Activated T-helper 1 cell treated with anti-CD3 and anti-CD28 coated beads, Interleukin-12 subunit alpha, Interleukin-12 subunit beta, Interleukin-2, Interleukin-4 antibody, amounts not matched to agents 30 ng/mL and 10 ng/mL and 1 ng/mL, durations not matched to agents 14 hours and 24 hours and 36 hours (primary cell): ENCODE measurements at regions not wholly inside any gene's neighbourhood (a gene's known extent, or its start where the extent isn't known, plus 50 kb on each side); places are given as distances from the start of the nearest gene placed in this dataset.

Experiments used
- DNase-seq: peaks from one replicate; pipeline ENCODE4 v3.0.0; 2021; ENCODE audit warnings: low spot score
- H3K27ac Mint-ChIP-seq: one replicate; pipeline ENCODE4 v1.8.0; 2021; ENCODE audit warnings: mild to moderate bottlenecking, mixed read lengths
- H3K27me3 Mint-ChIP-seq: one replicate; pipeline ENCODE4 v1.8.0; 2022; ENCODE audit warnings: mild to moderate bottlenecking, moderate library complexity, mixed read lengths; ENCODE audit not compliant: insufficient read depth
- H3K36me3 Mint-ChIP-seq: one replicate; pipeline ENCODE4 v1.8.0; 2021; ENCODE audit warnings: low read depth, mixed read lengths
- H3K4me1 Mint-ChIP-seq: one replicate; pipeline ENCODE4 v1.8.0; 2021; ENCODE audit warnings: low read depth, mixed read lengths
- H3K4me3 Mint-ChIP-seq: one replicate; pipeline ENCODE4 v1.8.0; 2021; ENCODE audit warnings: mild to moderate bottlenecking, moderate library complexity, mixed read lengths
- H3K9me3 Mint-ChIP-seq: one replicate; pipeline ENCODE4 v1.8.0; 2021; ENCODE audit warnings: mixed read lengths
- intact Hi-C: fragments of 100-400 bp; cut with micrococcal nuclease; formaldehyde crosslinking; loops from one replicate; pipeline ENCODE4 v1.15.1; 2024

DNA sequence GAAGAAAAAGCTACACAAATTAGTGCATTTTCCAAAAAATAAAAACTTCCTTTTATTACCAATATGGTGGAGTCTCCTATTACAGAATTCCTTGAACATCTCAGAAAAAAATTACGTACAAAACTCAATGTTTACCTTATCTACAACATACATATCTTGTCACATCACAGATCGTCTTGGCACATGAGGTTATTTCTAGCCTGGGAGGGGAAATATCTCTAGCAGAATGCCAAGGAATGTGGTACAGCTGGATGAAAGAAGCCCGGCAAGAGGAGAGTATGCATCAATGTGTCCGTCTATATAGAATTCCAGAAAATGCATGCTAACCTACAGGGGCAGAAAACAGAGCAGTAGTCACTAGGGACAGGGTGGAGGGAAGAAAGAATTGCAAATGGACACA, 443.8 kb downstream of the ZSWIM6 start:
- DNase-seq: no peak
- Mint-ChIP-seq H3K9me3 (no peaks in the 10 kb centered on the region), H3K27me3 (peaks cover 5% of the 10 kb centered on the region), H3K4me3 (no peak overlapping the region), H3K4me1 (no peaks in the 10 kb centered on the region), H3K27ac (no peak overlapping the region), H3K36me3 (no peaks in the 10 kb centered on the region)
- intact Hi-C loops: no loop called here

DNA sequence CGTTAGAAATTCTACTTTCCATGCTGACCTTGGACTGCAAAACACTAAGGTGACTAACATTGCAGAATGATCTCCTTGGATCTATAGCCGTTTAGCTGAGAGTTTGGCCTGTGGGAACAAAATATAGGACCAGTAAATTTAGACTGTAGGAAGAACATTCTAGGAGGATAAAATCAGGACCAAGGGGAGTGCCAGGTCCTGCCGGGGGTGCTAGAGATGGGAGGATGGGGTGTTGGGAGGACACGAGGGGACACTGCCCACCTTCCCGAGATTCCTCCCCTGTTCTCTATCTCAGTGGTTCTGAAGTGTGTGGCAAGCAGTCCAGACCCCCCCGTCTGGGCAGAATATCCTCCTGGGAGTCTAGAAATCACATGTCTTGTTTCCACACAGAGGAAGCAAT, 445.2 kb downstream of the ZSWIM6 start:
- H3K9me3 Mint-ChIP-seq: no peaks in the 10 kb centered on the region
- intact Hi-C loops: no loop called here
- H3K27ac Mint-ChIP-seq: no peak overlapping the region
- DNase-seq: no peak
- no peaks in the 10 kb centered on the region for H3K4me1 Mint-ChIP-seq
- H3K36me3 Mint-ChIP-seq: no peaks in the 10 kb centered on the region
- H3K4me3 Mint-ChIP-seq: no peak overlapping the region
- H3K27me3 Mint-ChIP-seq: peaks cover 5% of the 10 kb centered on the region

DNA sequence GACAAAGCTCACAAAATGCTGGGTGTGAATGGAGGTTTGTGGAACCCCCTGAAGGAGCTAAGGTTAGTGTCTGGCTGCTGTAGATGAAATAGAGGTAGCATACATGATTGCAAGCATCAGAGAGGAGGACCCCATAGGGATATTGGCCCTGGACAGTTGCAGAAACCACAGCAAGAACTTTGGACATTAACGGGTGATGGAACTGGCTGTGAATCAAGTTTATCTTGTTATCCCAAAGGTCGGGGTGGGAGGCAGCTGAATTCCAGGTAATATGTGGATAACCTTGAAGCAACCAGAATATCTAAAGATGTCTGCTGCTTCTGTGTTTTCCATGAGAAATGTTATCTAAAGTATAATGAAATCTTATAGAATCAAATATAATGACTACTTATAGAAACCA, 447.7 kb downstream of the ZSWIM6 start:
- Mint-ChIP-seq H3K27me3 (peaks cover 5% of the 10 kb centered on the region), H3K4me1 (no peaks in the 10 kb centered on the region), H3K4me3 (no peak overlapping the region), H3K27ac (no peak overlapping the region), H3K9me3 (no peaks in the 10 kb centered on the region), H3K36me3 (no peaks in the 10 kb centered on the region)
- intact Hi-C loops: no loop called here
- DNase-seq: no peak

DNA sequence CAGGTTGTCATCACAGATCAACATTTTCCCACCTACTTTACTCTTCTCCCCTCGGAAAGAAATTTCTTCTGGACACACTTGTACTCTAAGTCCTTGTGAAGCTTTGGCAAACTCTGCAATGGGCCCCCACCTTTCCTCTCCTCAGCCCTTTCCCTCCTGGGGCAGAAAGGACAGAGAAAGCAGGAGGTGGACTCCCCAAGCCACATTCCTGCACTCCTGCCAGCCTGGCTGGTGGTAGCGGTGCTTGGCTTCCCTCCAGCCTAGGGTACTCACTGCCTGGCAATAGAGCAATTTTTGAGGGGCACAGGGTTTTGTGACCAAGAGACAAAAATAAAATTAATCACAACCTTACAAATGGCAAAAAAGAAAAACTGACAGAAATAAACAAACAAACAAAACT, 451.4 kb downstream of the ZSWIM6 start:
- Mint-ChIP-seq H3K4me1 (no peaks in the 10 kb centered on the region), H3K9me3 (no peaks in the 10 kb centered on the region), H3K36me3 (no peaks in the 10 kb centered on the region), H3K27ac (no peak overlapping the region), H3K27me3 (peaks cover 3% of the 10 kb centered on the region), H3K4me3 (no peak overlapping the region)
- DNase-seq: no peak
- intact Hi-C loops: no loop called here

DNA sequence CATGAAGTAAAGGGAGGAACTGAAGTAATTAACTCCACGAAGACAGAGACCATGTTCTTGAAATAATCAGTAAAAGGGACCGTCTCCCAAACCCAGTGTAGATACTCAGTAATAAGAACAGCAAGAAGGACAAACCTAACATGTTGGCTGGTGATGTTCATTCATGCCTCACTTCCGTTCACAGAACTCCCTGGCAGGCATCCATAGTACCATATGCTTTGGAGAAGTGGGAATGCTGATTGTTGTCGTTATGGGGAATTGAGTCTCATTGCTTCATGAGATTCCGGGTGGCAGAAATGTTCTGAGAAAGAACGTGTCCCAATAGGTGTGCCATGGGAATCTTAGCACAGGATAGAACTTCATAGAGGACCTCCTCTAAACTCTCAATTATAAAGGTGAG, 452.3 kb downstream of the ZSWIM6 start:
- H3K27ac Mint-ChIP-seq: no peak overlapping the region
- DNase-seq: no peak
- peaks cover 3% of the 10 kb centered on the region for H3K27me3 Mint-ChIP-seq
- no peaks in the 10 kb centered on the region for H3K36me3 Mint-ChIP-seq
- H3K4me3 Mint-ChIP-seq: no peak overlapping the region
- intact Hi-C loops: no loop called here
- no peaks in the 10 kb centered on the region for H3K9me3 Mint-ChIP-seq
- no peaks in the 10 kb centered on the region for H3K4me1 Mint-ChIP-seq

DNA sequence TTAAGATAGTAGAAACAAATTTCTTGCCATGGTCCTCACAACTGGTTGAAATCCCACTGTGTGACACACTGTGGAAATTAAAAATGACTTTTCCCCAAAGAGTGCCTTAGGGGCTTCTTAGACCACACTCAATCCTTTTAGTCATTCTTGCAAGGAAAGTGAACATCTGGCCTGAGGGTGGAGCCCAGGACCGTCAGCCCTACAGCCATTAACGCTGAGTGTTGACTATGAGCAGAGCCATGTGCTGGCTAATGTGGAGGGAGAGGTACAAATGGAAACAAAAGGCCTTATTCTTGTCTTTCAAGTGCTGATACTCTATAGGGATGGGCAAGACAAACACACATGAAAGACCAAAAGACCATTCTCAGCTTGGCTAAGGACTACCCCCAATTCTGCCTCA, 456.5 kb downstream of the ZSWIM6 start:
- H3K27me3 Mint-ChIP-seq: no peaks in the 10 kb centered on the region
- intact Hi-C loops: no loop called here
- no peaks in the 10 kb centered on the region for H3K4me1 Mint-ChIP-seq
- no peaks in the 10 kb centered on the region for H3K9me3 Mint-ChIP-seq
- H3K4me3 Mint-ChIP-seq: no peak overlapping the region
- DNase-seq: no peak
- no peaks in the 10 kb centered on the region for H3K36me3 Mint-ChIP-seq
- no peak overlapping the region for H3K27ac Mint-ChIP-seq

DNA sequence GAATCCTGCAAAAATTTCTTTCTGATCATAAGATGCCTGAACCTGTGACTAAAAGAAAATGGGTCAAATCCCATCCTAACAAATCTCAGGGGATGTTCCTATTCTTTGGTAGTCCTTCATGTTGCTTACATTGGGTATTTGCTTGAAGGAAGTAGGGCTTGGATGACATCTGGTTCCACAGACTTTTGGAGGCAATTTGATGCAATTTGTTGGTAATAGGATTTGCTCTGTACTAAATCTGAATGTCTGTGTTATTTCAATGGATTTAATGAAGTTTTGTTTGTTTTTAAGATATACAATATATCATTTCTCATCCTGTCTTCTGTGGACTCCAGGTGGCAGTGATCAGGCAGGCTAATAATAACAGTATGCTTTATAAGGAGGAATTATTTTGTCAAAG, 457.9 kb downstream of the ZSWIM6 start:
- intact Hi-C loops: no loop called here
- DNase-seq: no peak
- no peaks in the 10 kb centered on the region for H3K4me1 Mint-ChIP-seq
- H3K36me3 Mint-ChIP-seq: no peaks in the 10 kb centered on the region
- H3K9me3 Mint-ChIP-seq: no peaks in the 10 kb centered on the region
- H3K27me3 Mint-ChIP-seq: no peaks in the 10 kb centered on the region
- no peak overlapping the region for H3K4me3 Mint-ChIP-seq
- no peak overlapping the region for H3K27ac Mint-ChIP-seq

DNA sequence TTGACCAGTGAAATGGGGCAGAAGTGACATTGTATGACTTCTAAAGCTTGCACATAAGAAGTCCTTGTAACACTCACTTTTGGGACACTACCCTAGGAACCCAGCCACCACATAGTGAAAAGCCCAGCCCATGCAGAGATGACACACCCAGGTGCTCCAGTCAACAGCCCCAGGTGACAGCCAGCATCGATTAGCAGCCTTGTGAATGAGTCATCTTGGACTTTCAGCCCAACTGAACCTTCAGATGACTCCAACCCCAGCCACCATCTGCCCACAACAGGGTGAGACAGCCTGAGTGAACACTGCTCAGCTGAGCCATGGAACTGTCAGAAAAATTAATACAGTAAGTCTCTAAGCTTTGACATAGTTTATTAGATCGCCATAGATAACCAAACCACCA, 458.6 kb downstream of the ZSWIM6 start:
- Mint-ChIP-seq H3K9me3 (no peaks in the 10 kb centered on the region), H3K27me3 (no peaks in the 10 kb centered on the region), H3K4me3 (no peak overlapping the region), H3K36me3 (no peaks in the 10 kb centered on the region), H3K4me1 (no peaks in the 10 kb centered on the region), H3K27ac (no peak overlapping the region)
- DNase-seq: no peak
- intact Hi-C loops: no loop called here

DNA sequence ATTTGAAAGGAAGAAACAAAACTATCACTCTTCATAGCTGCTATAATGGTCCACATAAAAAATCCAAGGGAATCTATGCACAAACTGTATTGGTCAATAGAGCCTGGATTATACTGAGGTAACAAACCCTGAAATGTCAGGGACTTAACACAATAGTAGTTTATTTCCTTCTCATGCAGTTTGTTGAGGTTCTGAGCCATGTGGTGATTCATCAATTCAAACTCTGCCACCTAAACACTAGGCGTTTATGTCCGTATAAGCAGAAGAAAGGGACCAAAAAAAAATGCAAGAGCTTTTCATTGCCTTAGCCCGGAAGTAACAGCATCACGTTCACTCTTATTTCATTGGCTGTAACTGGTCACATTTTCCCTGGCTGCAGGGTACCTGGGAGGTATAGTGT, 464.7 kb downstream of the ZSWIM6 start:
- intact Hi-C loops: no loop called here
- no peak overlapping the region for H3K27ac Mint-ChIP-seq
- H3K27me3 Mint-ChIP-seq: no peaks in the 10 kb centered on the region

DNA sequence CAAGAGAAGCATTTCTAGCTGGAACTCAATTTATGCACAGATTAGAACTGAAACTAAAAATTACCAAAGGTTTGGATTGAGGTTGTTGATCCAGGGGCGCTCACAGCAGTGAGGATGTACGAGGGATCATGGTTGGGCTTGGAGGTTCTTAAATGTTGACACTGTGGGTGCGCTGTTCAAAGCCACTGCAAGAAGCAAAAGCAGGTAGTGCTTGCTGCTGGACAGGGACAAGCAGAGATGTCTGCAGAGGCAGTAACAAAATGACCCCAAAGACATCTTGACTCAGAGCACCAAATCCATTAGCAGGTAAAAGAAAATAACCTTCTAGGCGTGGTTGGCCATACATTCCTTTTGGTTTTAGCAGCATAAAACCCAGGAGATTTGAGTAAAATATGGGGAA, 468.4 kb downstream of the ZSWIM6 start:
- DNase-seq: no peak
- H3K36me3 Mint-ChIP-seq: no peaks in the 10 kb centered on the region
- no peaks in the 10 kb centered on the region for H3K27me3 Mint-ChIP-seq
- H3K27ac Mint-ChIP-seq: no peak overlapping the region
- no peaks in the 10 kb centered on the region for H3K4me1 Mint-ChIP-seq
- intact Hi-C loops: no loop called here
- H3K9me3 Mint-ChIP-seq: no peaks in the 10 kb centered on the region
- H3K4me3 Mint-ChIP-seq: no peak overlapping the region

More for the DNA sequence above, 464.7 kb downstream of the ZSWIM6 start:
- H3K9me3 Mint-ChIP-seq: no peaks in the 10 kb centered on the region
- H3K4me1 Mint-ChIP-seq: no peaks in the 10 kb centered on the region
- H3K4me3 Mint-ChIP-seq: no peak overlapping the region
- no peak for DNase-seq
- no peaks in the 10 kb centered on the region for H3K36me3 Mint-ChIP-seq

DNA sequence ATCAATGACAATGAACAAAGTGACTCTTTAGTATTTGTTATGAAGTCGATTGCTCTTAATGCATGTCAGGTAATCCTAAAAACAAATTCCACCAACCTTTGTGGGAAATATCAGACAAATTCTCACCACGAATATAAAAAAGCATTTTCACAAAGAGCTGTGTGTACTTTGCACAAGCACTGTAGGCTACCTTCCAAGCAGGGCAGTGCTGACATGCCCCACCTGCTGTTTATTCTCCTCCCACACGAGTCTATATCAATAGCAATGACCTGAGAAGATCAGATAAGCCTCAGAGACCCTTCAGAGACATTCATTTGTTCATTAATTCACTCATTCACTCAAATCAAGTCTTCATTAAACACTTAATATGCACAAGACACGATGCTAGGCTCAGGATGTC, 469.1 kb downstream of the ZSWIM6 start:
- DNase-seq: no peak
- no peak overlapping the region for H3K27ac Mint-ChIP-seq
- H3K27me3 Mint-ChIP-seq: no peaks in the 10 kb centered on the region
- H3K4me3 Mint-ChIP-seq: no peak overlapping the region
- no peaks in the 10 kb centered on the region for H3K9me3 Mint-ChIP-seq
- H3K36me3 Mint-ChIP-seq: no peaks in the 10 kb centered on the region
- intact Hi-C loops: no loop called here
- no peaks in the 10 kb centered on the region for H3K4me1 Mint-ChIP-seq

DNA sequence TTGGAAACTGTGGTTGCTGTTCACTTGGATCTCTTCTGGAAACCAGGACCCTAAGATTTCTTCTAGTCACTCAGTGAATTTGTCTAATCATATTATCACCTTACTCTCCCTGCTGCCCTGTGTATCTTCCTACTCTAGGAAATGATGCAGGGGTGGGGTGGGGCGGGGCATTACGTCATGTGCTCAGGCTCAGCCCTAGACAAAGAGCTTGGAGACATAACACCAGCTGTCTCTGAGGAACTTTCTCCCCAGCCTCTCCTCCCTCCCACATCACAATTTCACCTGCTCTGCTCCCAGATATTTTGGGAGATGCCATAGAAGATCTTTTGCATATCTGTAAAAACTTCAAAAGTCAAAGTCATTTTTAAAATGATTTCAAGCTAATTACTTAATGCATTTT, 470.4 kb downstream of the ZSWIM6 start:
- H3K4me3 Mint-ChIP-seq: no peak overlapping the region
- intact Hi-C loops: no loop called here
- no peaks in the 10 kb centered on the region for H3K4me1 Mint-ChIP-seq
- H3K36me3 Mint-ChIP-seq: no peaks in the 10 kb centered on the region
- H3K27me3 Mint-ChIP-seq: no peaks in the 10 kb centered on the region
- DNase-seq: no peak
- H3K9me3 Mint-ChIP-seq: no peaks in the 10 kb centered on the region
- H3K27ac Mint-ChIP-seq: no peak overlapping the region

DNA sequence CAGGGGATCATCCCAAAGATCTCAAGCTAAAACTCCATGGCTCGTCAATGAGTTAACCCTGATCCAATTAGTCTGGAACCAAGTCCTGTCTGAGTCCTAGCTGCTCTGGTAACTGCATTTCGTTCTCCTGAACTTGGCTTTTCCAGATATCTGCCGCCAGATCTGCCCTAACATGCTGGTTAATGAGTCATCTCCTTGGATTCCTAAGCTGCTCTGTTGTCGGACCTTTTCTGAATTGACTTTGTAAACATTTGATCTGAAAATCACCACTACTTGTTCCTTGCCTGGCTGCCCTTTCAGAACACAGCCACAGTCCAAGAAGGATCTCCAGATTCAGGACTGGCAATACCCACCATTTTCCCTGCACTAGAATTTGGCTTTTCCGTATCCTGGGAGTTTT, 473.0 kb downstream of the ZSWIM6 start:
- no peak for DNase-seq
- Mint-ChIP-seq H3K27ac (no peak overlapping the region), H3K4me1 (no peaks in the 10 kb centered on the region), H3K36me3 (no peaks in the 10 kb centered on the region), H3K27me3 (no peaks in the 10 kb centered on the region), H3K9me3 (no peaks in the 10 kb centered on the region), H3K4me3 (no peak overlapping the region)
- intact Hi-C loops: no loop called here

DNA sequence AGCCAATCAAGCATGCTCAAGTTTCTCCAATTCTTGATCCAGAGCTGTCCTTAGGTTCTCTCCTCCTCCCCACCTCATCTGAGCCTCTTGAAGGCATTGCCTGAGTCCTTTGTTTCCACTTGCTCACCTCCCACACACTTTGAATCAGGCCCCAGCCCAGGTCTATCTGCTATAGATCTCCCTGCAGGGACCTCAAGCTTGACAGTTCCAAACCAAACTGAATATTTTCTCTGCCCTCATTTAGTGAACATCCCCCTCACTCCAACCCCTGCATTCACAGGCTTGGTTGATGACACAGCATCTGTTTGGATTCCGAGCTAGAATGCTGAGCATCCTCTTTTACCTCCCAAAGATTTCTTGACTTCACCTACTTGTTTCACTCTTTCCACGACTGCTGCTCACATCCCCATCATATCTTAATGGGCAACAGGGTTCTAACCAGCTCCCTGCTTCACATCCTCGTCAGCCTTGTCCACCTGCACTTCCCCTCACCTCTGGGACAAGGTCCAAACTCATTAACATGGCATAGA, 474.5 kb downstream of the ZSWIM6 start:
- no peaks in the 10 kb centered on the region for H3K36me3 Mint-ChIP-seq
- intact Hi-C loops: no loop called here
- DNase-seq: no peak
- H3K27ac Mint-ChIP-seq: no peak overlapping the region
- peaks cover 7% of the 10 kb centered on the region for H3K4me1 Mint-ChIP-seq
- H3K27me3 Mint-ChIP-seq: no peaks in the 10 kb centered on the region
- H3K4me3 Mint-ChIP-seq: no peak overlapping the region
- no peaks in the 10 kb centered on the region for H3K9me3 Mint-ChIP-seq
